ENCODE measurements at regions not wholly inside any gene's neighbourhood (a gene's known extent, or its start where the extent isn't known, plus 50 kb on each side); places are given as distances from the start of the nearest gene placed in this dataset.

DNA sequence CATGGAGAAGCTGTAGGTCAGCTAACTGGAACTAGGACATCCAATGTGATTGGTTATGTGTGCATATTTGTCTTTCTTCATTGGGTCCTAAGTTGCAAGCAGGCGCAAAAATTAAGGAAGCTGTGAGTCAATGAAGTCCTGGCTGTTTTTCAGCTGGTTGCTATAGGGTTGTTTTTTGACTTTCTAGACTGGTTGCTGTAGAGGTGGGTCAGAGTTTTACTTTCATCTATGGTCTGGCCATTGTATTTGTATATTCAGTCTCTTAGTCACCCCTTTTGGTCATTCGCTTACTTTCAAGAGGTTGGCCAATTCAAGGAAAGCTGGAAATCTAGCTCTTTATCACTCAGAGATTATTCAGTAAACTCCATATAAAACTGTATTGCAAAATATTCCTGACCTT lies 62.0 kb upstream of the AMZ2 start:
- DNase-seq, result no peak

DNA sequence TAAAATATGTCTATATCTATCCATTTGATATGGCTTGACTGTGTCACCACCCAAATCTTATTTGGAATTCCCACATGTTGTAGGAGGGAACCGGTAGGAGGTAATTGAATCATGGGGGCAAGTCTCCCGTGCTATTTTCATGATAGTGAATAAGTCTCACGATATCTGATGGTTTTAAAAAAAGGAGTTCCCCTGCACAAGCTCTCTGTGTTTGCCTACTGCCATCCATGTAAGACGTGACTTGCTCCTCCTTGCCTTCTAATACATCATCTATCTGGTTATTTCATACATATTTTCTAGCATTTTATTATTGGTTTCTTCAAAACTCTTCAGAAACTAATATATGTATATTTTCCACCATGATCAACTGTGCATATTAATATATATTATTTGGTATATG lies 57.3 kb upstream of the AMZ2 start:
- DNase-seq, result no peak

DNA sequence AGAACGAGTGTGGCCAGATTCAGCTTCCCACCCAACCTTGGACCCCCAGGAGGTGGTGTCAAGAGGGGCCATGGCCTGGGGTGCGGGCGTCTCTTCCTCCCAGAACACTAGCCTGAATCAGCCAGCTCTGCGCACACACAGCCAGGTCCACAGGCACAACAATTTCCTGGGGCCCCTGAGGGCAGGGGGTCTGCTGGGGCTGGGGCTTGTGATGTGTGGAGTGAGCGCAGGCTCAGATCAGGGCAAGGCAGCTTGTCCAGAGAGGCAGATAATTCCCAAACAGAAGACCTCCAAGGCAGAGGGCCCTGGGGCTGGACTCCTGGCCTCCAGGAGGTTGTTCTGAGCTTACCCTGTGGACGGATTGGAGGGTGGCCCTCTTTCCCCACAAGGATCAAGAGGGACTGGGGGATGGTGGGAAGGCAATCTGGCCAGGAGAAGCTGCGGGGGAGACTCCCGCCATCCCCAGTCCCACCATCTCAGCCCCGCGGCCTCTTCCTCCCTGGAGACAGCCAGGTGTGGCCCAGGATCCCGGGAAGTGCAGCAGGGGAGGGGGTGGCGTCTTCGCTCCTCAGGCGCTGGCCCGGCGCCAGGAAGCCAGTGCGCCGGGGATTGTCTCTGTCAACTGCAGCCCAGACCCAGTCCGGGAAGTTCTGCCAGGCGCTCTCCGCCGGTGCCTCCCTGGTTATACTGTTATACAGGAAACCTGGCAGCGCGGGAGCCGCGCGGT lies 52.0 kb upstream of the AMZ2 start:
- no peak for DNase-seq

DNA sequence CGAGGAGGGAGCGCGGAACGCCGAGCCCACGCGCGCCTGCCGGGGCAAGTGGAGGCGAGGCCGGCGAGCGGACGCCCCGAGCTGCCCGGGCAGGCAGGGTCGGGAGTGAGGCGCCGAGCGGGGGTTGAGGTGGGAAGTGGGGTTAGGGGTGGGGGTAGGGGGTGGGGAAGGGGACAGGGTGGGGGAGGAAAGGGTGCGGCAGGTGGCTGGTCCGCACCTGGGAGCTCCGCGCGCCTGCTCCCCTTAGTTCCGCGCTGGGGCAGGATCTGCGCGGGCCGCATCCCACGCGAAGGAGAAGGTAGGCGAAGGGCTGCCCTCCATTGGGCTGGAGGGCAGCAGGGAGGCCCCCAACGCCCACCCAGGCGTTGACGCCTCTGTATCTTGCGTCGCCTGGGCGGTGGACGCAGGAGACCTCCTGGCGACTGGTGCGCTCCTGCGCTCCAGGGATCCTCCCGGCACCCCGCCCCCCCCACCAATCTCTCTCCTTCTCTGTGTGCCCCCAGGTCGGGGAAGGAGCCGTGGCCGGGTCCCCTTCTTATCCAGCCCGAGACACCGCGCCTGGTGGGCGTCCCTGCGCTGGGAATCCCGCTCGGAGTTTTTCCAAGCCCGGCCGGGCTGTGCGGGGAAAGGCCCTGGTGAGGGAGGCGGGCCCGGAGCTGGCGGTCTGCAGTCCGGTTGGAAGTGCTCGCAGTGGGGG lies 51.3 kb upstream of the AMZ2 start:
- no peak for DNase-seq

DNA sequence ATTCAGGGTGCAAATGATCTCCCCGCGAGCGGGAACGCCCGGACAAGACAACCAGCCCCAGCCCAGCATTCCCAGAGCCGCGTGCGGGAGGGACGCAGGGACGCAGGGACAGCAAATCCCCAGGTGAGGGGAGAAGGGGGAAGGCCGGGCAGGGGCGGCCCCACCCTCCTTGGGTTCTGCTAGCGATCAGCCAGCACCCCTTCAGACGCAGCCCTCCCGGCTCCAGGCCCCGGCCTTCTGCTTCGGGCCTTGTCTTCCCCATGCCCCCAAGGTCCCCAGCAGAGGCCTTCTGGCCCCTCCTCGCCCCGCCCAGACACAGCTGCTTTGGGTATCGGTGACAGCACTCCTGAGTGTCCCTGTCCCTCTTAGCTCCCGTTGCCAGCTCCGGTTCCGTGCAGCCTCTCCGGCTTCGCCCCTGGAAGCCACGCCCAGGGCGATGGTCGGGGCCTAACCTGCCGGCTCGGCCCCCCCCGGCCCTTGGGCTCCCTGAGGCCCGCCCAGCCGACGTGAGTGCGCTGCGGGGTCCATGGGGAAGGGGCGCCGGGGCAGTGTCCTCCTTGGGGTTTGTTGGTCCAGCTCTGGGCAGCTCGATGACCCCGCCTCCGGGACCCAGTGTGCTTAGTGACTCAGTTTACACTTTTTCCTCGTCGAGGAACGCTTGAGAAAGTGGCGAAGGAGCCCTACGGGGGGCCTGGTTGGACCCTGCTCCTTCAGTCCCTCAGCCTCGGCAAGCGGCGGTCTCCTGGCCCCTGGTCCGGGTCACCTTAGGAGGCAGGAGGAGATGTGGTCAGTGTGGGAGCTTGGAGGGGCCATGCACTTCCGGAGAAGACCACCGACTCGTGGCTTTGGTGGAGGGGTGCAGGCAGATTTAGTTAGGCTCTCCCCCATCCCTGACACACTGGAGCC lies 50.5 kb upstream of the AMZ2 start:
- DNase-seq, result no peak

DNA sequence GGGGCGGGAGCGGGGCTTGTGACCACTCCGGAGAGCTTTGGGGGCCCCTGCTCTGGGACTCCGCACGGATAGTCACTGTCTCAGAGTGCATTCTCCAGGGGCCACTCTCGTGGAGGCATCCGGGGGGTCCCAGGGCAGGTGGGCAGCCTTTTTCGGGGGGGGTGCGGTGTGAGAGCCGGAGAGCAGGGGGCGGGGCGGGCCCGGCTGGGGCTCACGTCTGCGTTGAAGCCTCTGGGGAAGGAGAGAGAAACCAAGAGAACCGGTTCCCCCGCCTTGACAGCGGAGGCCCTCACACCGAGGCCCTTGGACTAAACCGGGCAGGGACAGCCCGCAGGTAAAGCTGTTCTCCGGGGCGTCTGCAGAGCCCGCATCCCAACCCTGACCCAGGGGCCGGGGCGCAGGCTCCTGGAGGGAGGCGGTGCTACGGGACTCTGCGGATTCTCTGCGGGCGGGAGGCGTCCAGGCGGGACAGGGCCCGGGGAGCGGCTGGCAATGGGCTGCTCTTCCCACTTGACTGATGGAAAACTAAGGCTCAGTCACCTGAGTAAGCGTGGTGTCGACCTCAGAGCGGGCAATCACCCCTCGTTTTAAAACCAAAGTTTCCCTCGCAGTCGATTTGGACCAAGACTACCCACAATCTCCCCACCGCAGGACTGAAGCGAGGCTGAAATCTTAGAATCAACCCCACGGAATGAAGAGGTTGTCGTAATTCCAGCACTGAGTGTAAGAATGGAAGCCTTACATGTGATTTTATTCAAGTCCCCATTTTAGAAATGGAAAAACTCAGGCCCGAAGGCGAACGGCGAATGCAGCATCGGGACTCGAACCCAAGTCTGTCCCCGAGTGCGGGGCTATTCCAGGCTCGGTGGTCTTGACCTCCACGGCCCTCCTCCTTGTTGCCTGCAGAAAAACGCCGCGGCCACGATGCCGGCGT lies 49.6 kb upstream of the AMZ2 start:
- DNase-seq, result no peak

Data from NCI-H446 treated with DMSO at 0.1 percent for 48 hours (cell line).